GM23338 (cell line): ENCODE measurements at regions not wholly inside any gene's neighbourhood (a gene's known extent, or its start where the extent isn't known, plus 50 kb on each side); places are given as distances from the start of the nearest gene placed in this dataset.

Experiments
- EZH2 ChIP-seq: fragments of 200-600 bp; sonication (generic); IDR thresholded peaks from one replicate; pipeline ENCODE4 v1.8.0; 2017; ENCODE audit warnings: antibody characterized with exemption, mild to moderate bottlenecking, low read depth; ENCODE audit not compliant: unreplicated experiment
- TF ChIP-seq, protein P1 (sequence below), 2 experiments: fragments of 200-600 bp in 1 of 2; sonication (generic) in 1 of 2; conservative IDR thresholded peaks; 2 replicates each; pipeline versions ENCODE4 v1.5.1 to v1.6.1; 2016 to 2017; ENCODE audit warnings: antibody characterized with exemption in 2 of 2, low read depth in 2 of 2, mild to moderate bottlenecking in 2 of 2, moderate library complexity in 1 of 2

DNA sequence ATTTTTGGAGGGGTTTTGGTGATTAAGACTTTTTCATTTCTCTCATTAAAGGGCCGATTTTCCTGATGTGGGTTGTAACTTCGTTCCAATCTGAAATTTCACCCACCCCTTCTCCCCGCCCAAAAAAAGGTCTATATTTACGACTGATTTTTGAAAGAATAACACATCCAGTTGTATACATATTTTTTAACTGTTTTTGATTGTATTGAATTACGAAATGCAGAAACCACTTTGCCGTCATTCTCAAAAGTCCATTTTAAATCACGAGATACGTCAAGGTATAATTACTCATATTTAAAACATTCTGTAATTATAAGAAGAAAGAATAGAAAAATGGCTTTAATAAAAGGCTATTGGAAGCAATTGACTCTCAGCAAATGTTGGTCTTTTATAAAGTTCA is 520.7 kb downstream of the MED13L start:
- TF ChIP-seq, protein P1, sequence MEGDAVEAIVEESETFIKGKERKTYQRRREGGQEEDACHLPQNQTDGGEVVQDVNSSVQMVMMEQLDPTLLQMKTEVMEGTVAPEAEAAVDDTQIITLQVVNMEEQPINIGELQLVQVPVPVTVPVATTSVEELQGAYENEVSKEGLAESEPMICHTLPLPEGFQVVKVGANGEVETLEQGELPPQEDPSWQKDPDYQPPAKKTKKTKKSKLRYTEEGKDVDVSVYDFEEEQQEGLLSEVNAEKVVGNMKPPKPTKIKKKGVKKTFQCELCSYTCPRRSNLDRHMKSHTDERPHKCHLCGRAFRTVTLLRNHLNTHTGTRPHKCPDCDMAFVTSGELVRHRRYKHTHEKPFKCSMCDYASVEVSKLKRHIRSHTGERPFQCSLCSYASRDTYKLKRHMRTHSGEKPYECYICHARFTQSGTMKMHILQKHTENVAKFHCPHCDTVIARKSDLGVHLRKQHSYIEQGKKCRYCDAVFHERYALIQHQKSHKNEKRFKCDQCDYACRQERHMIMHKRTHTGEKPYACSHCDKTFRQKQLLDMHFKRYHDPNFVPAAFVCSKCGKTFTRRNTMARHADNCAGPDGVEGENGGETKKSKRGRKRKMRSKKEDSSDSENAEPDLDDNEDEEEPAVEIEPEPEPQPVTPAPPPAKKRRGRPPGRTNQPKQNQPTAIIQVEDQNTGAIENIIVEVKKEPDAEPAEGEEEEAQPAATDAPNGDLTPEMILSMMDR (conservative IDR thresholded peaks at IDR 0.05; ENCODE audit: low read depth in 2 of 2): no peak
- no peak for TF ChIP-seq EZH2
